SIG-M5 treated with dmso at 0.1 percent for 504 hours (cell line): ENCODE measurements at regions not wholly inside any gene's neighbourhood (a gene's known extent, or its start where the extent isn't known, plus 50 kb on each side); places are given as distances from the start of the nearest gene placed in this dataset.
"Not testable (repeated sequence)": the region's sequence is repeated elsewhere in the genome, so short reads cannot be mapped to it uniquely, and the experiment has no call there.

Experiments
- DNase-seq: peaks from one replicate; lab custom pipeline; 2025; ENCODE audit not compliant: unreplicated experiment; lab: John Stamatoyannopoulos, UW

- DNase-seq = no peak
Measured at GRCh38 chr4:128457726-128458125, 170.1 kb upstream of the PGRMC2 start.

GRCh38 chr4:128456171-128456570 is 168.6 kb upstream of the PGRMC2 start:
- no peak for DNase-seq

DNA sequence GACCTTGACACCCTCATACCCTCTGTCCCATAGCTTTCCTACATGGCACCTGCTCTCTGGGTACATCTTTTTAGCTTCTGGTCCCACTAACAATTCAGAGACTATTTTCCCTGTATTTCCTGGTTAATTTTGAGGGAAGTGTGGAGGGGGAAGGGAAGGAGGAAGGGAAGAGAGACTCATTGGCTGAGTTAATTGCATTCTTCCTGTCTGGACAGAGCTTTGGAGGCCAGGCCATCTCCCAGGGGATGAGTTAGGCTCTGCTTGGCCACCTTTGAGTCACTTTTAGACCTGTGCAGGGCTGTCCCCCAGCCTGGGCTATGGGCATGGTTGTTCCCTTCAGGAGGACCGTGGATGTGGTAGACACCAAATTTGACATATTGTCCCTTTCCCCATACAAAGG is 167.9 kb upstream of the PGRMC2 start:
- DNase-seq = no peak

DNA sequence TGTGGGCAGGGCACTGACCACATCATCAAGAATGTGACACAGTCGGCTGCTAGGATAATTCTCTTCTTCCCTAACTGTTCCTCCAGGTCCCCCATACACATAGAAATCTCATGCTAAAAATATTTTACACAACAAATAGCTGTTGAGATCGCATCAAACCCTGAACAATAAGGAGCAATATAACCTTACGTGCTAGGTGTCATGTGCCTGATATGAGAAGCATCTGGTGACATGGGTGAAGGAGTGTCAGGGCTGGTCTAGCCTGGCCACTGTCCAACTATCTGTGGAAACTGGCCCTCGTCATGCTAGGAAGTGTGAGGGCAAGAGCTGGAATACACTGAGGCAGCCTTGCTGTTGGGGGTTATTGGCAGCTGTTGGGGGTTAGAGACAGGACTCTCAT is 167.3 kb upstream of the PGRMC2 start:
- DNase-seq = no peak

DNA sequence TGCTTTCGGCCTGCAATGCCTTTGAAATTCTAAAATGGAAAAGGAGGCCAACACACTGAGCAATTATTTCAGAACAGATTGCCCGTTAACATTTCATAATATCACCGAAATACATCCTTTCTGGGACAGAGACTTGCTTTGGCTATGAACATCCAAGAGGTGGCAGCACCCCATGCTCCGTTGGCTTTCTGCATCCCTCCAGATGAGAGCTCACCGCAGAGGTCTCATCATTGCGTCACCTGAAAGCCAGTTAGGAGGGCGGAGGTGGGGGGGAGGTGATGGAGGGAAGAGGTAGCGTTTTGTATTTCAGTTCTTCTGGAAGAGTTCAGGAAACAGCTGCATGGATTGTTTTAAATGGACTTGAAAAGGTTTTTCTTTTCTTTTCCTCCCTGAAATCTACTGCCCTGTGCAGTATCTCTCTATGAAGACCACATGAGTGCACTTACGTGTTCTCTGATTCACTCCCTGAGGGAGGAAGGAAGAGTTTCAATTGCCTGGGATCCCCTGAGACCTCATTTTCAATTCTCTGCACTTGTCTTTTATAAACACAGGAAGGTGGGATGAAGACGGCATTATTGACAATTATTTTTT is 166.8 kb upstream of the PGRMC2 start:
- DNase-seq = peak; percentile 90

- DNase-seq = no peak
Measured at GRCh38 chr4:128452415-128452814, 164.8 kb upstream of the PGRMC2 start.

- no peak for DNase-seq
Measured at GRCh38 chr4:128451270-128451905, 163.8 kb upstream of the PGRMC2 start.

DNA sequence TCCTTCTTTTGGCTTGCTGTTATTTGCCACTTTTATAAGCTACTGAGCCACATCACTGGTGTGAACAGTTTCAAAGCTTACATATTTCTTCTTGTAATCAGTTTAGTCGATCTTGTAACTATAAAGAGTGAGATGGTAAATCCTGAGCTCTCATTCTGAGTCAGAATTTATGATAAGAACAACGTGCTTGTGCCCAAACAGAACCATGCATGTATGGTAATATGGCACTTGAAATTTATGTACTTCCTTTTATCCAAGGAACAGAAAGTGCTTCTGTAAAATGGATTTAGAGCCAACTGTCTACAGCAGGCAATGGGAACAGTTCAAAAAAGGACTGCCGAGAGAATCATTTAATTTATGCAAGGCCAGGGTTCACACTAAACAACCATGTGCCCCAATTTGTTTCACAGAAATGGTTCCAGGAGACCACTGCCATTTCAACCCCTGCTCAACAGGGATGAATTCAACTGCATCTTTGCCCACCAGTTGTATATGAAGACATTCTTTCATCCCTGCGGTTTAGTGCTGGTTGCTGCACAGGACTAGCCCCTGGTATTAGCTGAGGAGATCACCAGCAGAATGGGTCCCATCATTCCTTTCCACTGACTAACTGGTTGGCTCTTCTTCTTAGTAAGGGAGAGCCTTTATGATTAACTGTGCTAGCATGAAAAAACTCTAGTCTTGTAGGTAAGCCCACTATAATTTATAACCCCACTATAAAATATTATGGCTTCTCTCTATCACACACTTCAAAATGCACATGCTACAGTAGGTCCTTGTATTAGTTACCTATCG is 162.9 kb upstream of the PGRMC2 start:
- no peak for DNase-seq

DNA sequence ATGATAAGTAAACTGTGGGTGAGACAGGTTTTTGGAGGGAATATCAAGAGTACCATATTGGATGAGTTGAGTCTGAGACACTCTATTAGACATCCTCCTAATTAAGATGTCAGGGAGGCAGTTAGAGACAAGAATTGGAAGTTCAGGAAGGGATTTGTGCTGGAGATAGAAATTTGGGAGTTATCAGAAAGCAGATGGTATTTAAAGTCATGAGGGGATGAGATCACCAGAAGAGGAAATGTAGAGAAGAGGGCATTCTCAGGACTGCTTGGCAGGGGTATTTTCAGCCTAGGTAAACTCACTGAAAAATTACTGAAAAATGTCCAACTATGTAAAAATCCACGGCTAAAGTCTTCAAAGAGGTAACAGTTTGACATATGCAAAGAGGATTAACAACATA is 161.6 kb upstream of the PGRMC2 start:
- DNase-seq = no peak

DNA sequence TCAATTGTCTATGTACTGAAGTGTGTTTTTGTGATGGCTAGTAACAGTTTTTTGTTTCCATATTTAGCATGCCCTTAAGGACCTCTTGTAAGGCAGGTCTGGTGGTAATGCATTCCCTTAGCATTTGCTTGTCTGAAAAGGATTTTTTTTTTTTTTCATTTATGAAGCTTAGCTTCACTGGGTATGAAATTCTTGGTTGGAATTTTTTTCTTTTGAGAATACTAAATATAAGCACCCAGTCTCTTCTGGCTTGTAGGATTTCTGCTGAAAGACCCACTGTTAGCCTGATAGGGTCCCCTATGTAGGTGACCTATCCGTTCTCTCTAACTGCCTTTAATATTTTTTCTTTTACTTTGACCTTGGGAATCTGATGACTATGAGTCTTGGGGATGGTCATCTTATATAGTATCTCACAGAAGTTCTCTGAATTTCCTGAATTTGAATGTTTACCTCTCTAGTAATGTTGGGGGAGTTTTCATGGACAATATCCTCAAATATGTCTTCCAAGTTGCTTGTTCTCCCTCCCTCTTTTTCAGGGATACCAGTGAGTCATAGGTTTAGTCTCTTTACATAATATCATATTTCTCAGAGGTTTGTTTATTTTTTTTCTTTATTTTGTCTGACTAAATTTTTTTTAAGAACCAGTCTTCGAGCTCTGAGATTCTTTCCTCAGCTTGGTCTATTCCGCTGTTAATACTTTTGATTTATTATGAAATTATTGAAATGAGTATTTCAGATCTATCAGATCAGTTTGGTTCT is 157.1 kb upstream of the PGRMC2 start:
- no peak for DNase-seq

- no peak for DNase-seq
Measured at GRCh38 chr4:128440923-128441322, 153.3 kb upstream of the PGRMC2 start.

GRCh38 chr4:128437023-128437422 is 149.4 kb upstream of the PGRMC2 start:
- not testable (repeated sequence) for DNase-seq

- not testable (repeated sequence) for DNase-seq
Measured at GRCh38 chr4:128429023-128429613, 141.5 kb upstream of the PGRMC2 start.

DNA sequence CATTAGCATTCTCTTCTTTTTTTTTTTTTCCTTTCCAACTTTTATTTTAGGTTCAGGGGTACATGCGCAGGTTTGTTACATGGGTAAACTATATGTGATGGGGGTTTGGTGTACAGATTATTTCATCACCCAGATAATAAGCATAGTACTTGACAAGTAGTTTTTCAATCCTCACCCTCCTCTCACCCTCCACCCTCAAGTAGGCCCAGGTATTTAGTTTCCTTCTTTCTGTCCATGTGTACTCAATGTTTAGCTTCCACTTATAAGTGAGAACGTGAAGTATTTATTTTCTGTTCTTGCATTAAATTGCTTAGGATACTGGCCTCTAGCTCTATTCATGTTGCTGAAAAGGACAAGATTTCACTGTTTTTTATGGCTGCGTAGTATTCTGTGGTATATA is 140.8 kb upstream of the PGRMC2 start:
- no peak for DNase-seq

- peak; percentile 39 for DNase-seq
Measured at GRCh38 chr4:128427832-128428366, 140.3 kb upstream of the PGRMC2 start.

GRCh38 chr4:128424527-128425497 is 137.2 kb upstream of the PGRMC2 start:
- DNase-seq = no peak

- not testable (repeated sequence) for DNase-seq
Measured at GRCh38 chr4:128422296-128422695, 134.7 kb upstream of the PGRMC2 start.

- DNase-seq = no peak
Measured at GRCh38 chr4:128416921-128417320, 129.3 kb upstream of the PGRMC2 start.

GRCh38 chr4:128410037-128410436 is 122.4 kb upstream of the PGRMC2 start:
- DNase-seq = no peak

DNA sequence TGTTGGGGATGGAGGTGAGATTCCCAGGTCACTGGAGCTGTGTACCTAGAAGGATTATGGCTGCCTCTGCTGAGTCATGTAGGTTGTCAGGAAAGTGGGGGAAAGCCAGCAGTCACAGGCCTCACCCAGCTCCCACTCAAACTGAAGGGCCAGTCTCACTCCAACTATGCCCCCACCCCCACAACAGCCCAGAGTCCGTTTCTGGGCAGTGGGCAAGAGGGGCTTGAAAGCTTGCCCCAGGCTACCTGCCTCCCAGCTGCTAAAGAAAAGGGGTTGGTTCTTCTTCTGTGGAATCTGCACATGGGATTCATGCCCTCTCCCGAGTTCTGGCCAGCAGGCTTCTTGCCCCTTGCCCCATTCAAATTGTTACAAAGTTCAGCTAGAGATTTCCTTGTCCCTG is 116.0 kb upstream of the PGRMC2 start:
- no peak for DNase-seq
